ENCODE measurements at regions not wholly inside any gene's neighbourhood (a gene's known extent, or its start where the extent isn't known, plus 50 kb on each side); places are given as distances from the start of the nearest gene placed in this dataset.

GRCh38 chr18:1627494-1627893 is 722.8 kb downstream of the ADCYAP1 start:
- H3K27ac ChIP-seq: no peak overlapping the region
- no peak overlapping the region for H3K4me3 ChIP-seq
- no peak for DNase-seq
- no peak for TF ChIP-seq POLR2AphosphoS5 (IDR thresholded peaks at IDR 0.05)
- TF ChIP-seq EP300 (IDR thresholded peaks at IDR 0.05): no peak
- no peak for TF ChIP-seq CTCF (IDR thresholded peaks at IDR 0.05)
- no peak for TF ChIP-seq POLR2A (IDR thresholded peaks at IDR 0.05)
- H3K4me1 ChIP-seq: no peaks in the 10 kb centered on the region
- peaks cover 0 to 6% (median 2%) of the 10 kb centered on the region in 4 donors for H3K9me3 ChIP-seq
- intact Hi-C loops (cut with DNase I; ENCODE audit: low total_unique reads): no loop called here
- WGBS, 5 donors: 39 to 70% (median 59%) methylated on average over 1 of the region's 1 CpG
- no peaks in the 10 kb centered on the region for H3K36me3 ChIP-seq
- H3K27me3 ChIP-seq: no peaks in the 10 kb centered on the region

GRCh38 chr18:1648712-1649111 is 744.0 kb downstream of the ADCYAP1 start:
- DNase-seq: no peak
- 21 to 61% (median 25%) methylated on average over 2 of the region's 2 CpGs for WGBS, 5 donors
- H3K36me3 ChIP-seq: no peaks in the 10 kb centered on the region
- H3K9me3 ChIP-seq: no peaks in the 10 kb centered on the region
- H3K4me3 ChIP-seq: no peak overlapping the region
- no peak overlapping the region for H3K27ac ChIP-seq
- TF ChIP-seq POLR2A (IDR thresholded peaks at IDR 0.05): no peak
- TF ChIP-seq EP300 (IDR thresholded peaks at IDR 0.05): no peak
- TF ChIP-seq POLR2AphosphoS5 (IDR thresholded peaks at IDR 0.05): no peak
- no peak for TF ChIP-seq CTCF (IDR thresholded peaks at IDR 0.05)
- H3K4me1 ChIP-seq: no peaks in the 10 kb centered on the region
- intact Hi-C loops (cut with DNase I; ENCODE audit: low total_unique reads): no loop called here
- no peaks in the 10 kb centered on the region for H3K27me3 ChIP-seq

DNA sequence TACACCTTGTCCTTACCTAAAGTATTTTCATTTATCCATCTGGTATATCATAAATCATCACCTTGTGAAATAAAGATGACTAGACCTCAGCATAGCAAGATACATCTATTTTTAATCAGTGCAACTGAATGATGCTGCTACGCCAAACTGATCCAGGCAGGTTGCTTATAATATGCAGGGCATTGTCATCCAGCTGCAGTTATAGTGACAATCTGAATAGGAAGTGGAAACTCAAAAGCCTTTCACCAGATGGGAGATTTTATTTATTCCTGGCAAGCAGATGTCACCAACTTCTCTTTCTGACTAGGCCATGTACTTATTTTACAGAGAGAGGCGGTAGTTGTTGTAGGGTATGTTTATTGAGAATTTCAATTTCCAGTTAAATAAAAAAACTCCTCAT is 747.3 kb downstream of the ADCYAP1 start:
- no peaks in the 10 kb centered on the region for H3K36me3 ChIP-seq
- H3K9me3 ChIP-seq: no peaks in the 10 kb centered on the region
- no peaks in the 10 kb centered on the region for H3K27me3 ChIP-seq
- no peak overlapping the region for H3K4me3 ChIP-seq
- no peak for DNase-seq
- no peaks in the 10 kb centered on the region for H3K4me1 ChIP-seq
- H3K27ac ChIP-seq: no peak overlapping the region
- WGBS, 5 donors: 74 to 84% (median 78%) methylated on average over 2 of the region's 2 CpGs
- TF ChIP-seq POLR2AphosphoS5 (IDR thresholded peaks at IDR 0.05) (no peak), EP300 (IDR thresholded peaks at IDR 0.05) (no peak), POLR2A (IDR thresholded peaks at IDR 0.05) (no peak), CTCF (IDR thresholded peaks at IDR 0.05) (no peak)
- intact Hi-C loops (cut with DNase I; ENCODE audit: low total_unique reads): no loop called here

GRCh38 chr18:1653873-1654272 is 749.2 kb downstream of the ADCYAP1 start:
- H3K27me3 ChIP-seq: no peaks in the 10 kb centered on the region
- H3K4me3 ChIP-seq: no peak overlapping the region
- DNase-seq: no peak
- no peaks in the 10 kb centered on the region for H3K4me1 ChIP-seq
- 47 to 75% (median 56%) methylated on average over 4 of the region's 4 CpGs for WGBS, 5 donors
- H3K9me3 ChIP-seq: no peaks in the 10 kb centered on the region
- no peak for TF ChIP-seq CTCF (IDR thresholded peaks at IDR 0.05)
- no peak for TF ChIP-seq EP300 (IDR thresholded peaks at IDR 0.05)
- TF ChIP-seq POLR2AphosphoS5 (IDR thresholded peaks at IDR 0.05): no peak
- TF ChIP-seq POLR2A (IDR thresholded peaks at IDR 0.05): no peak
- no peaks in the 10 kb centered on the region for H3K36me3 ChIP-seq
- intact Hi-C loops (cut with DNase I; ENCODE audit: low total_unique reads): no loop called here
- H3K27ac ChIP-seq: no peak overlapping the region

Data from stomach (tissue), 8 donors.